IPS DF 4.7 (cell line): ENCODE measurements at regions not wholly inside any gene's neighbourhood (a gene's known extent, or its start where the extent isn't known, plus 50 kb on each side); places are given as distances from the start of the nearest gene placed in this dataset.
"Not testable (repeated sequence)": the region's sequence is repeated elsewhere in the genome, so short reads cannot be mapped to it uniquely, and the experiment has no call there.

Experiments used
- DNase-seq: peaks from one replicate; pipeline ENCODE4 v3.0.0-alpha.2; 2013; ENCODE audit warnings: low spot score; ENCODE audit errors: extremely low read depth

- DNase-seq = no peak
Measured at GRCh38 chr4:126756050-126756829, 876.5 kb upstream of the INTU start.

DNA sequence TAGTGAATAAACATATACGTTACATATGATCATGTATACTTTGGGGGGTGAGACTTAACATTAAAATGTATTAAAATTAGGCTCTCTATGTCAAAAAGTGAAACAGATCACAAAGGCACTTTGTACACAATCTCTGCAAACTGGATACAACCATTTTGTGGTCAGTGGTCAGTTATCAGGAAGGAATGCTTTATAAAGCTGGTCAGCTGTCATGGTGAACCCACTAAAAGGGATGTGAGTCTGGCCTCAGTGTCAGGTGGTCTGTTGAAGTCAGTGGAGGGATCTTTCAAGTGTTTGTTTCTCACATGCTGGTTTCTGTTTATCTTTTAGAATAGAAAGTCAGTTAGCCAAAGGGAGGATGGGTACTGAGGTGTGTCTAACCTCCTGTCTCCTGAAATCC, 875.5 kb upstream of the INTU start:
- no peak for DNase-seq

- DNase-seq = no peak
Measured at GRCh38 chr4:126758493-126758892, 874.3 kb upstream of the INTU start.

GRCh38 chr4:126761947-126762662, 870.7 kb upstream of the INTU start:
- DNase-seq = no peak

GRCh38 chr4:126762663-126763247, 870.0 kb upstream of the INTU start:
- no peak for DNase-seq

- no peak for DNase-seq
Measured at GRCh38 chr4:126766241-126766640, 866.5 kb upstream of the INTU start.

- no peak for DNase-seq
Measured at GRCh38 chr4:126768338-126768737, 864.4 kb upstream of the INTU start.

- not testable (repeated sequence) for DNase-seq
Measured at GRCh38 chr4:126770811-126771553, 861.8 kb upstream of the INTU start.

DNA sequence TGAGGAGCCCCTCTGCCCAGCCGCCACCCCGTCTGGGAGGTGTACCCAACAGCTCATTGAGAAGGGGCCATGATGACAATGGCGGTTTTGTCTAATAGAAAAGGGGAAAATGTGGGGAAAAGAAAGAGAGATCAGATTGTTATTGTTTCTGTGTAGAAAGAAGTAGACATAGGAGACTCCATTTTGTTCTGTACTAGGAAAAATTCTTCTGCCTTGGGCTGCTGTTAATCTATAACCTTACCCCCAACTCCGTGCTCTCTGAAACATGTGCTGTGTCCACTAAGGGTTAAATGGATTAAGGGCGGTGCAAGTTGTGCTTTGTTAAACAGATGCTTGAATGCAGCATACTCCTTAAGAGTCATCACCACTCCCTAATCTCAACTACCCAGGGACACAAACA, 861.1 kb upstream of the INTU start:
- DNase-seq = not testable (repeated sequence)

DNA sequence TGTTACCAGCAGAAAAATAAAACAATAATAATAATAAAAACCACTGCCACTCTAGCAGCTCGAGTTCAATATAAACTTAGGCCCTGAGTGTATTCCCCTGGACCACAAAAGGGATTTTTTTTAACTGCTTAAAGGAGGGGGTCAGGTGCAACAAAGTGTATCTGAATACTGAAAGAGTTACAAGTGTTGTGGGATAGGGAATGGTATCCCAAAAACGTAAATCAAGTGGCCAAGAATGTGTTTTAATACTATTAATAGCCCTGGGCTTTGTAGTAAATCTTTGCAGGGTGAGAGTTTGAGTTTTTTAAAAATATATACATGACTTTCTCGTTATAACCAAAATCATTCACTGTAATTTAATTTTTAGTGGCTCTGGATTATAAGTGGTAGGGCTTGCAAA, 860.1 kb upstream of the INTU start:
- DNase-seq = no peak

GRCh38 chr4:126775485-126776106, 857.2 kb upstream of the INTU start:
- DNase-seq = no peak

GRCh38 chr4:126776361-126776760, 856.4 kb upstream of the INTU start:
- no peak for DNase-seq

DNA sequence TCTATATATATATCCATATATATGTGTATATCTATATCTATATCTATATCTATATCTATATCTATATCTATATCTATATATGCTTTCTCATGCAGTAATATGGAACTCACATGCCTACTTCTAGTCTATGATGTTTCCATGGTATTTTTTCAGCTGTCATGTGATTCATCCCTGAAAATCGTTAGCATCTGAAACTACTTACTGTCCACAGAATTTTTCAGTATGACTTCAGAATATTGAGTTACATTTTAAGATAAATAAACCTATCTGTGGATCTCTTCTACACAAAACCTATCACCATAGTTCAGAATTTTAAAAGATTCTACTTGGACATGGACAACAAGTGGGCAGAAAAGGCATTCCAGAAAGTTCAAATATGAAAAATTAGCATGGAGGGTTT, 855.1 kb upstream of the INTU start:
- no peak for DNase-seq

DNA sequence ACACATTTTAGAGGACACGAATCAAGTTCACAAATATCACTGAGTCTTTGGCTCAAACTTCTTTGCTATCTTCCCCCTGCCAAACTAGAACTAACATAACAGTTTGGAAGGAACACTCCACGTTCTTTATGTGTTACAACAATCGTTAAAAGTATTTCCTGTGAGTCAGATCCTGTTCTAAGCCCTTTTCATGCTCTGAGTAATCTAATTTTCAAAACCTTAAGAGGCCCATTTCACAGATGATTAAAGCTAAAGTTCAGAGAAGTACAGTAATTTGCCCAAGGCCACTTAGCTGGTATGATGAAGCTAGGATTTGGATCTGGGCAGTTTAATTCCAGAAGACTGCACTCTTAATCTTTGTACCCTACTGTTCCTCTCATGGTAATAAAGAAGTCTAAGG, 854.4 kb upstream of the INTU start:
- no peak for DNase-seq

- no peak for DNase-seq
Measured at GRCh38 chr4:126779001-126779400, 853.8 kb upstream of the INTU start.

GRCh38 chr4:126779436-126780166, 853.2 kb upstream of the INTU start:
- DNase-seq = no peak

GRCh38 chr4:126783191-126783590, 849.6 kb upstream of the INTU start:
- no peak for DNase-seq

DNA sequence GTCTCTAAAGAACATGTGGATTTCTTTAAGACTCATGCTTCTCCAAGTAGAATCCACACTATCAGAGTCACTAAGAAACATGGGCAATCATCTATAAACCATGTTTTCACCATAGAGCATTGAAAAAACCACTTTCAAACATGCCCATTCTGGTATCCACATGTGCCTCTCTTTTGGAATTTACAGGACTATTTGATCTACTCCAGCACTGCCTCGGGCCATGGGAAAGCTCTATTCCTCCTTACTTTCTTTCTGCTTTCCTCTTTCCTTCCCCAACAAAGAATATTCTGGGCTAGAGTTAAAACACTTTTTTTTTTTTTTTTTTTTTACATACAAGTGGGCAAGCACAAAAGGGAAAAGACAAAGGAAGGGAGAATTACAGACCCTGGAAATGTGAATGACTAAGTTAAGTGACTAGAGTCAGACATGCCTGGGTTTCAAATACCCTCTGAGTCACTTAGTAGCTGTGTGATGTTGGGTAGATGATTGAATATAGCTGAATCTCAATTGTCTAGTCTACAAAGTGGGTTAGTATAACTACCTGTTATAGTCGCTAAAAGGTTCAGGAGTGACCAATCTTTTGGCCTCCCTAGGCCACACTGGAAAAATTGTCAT, 847.7 kb upstream of the INTU start:
- DNase-seq = no peak

DNA sequence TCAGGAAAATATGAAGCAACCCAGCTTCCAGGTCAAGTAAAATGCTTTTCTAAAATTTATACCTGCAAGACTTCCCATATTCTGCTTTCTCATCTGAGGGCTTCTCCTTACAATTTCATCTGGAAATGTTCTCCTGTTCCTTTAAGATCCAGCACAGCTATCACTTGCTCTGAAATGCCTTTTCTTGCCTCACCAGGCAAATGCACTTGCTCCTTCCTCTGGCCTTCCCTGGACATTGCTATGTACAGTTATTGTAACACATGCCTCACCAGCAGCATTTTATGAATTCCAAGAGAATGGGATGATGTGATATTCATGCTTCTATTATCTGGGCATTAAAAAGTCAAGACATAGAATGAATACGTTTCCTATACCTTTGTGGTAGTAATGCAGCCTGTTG, 842.1 kb upstream of the INTU start:
- no peak for DNase-seq

GRCh38 chr4:126794363-126794762, 838.4 kb upstream of the INTU start:
- no peak for DNase-seq
